ENCODE measurements at regions not wholly inside any gene's neighbourhood (a gene's known extent, or its start where the extent isn't known, plus 50 kb on each side); places are given as distances from the start of the nearest gene placed in this dataset.
"Not testable (repeated sequence)": the region's sequence is repeated elsewhere in the genome, so short reads cannot be mapped to it uniquely, and the experiment has no call there.

DNA sequence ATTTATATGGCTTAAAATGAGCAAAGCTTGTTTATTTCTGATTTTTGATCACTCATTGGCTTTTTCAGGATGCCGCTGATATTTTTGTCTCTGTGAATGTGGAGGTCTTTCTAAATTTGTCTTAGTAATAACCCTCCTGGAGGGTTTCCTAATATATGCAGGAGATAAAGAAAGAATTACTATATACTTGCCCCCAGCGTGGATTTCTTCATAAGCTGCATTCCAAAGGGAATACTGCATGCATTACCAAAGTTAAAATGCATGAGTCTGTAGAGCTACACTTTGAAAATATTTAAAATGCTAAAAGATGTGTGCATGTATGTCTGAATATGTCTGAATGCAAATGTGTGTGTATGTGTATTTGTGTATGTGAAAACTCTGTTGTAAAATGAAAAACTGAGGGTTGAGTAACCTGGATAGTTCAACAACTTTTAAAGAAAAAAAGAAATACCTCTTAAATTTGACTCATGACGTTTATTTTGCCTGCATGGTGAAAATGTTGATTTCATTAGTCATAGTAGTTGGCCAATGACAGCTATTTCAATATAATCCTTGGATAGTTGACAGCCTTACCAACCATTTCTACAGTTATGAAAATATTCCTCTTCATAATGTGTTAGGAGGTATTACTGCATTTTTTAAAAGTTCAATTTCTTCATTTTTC, 113.2 kb upstream of the ZNF827 start:
- no peak for DNase-seq (ENCODE audit: extremely low read depth, low read depth)
- TF ChIP-seq, protein P1, sequence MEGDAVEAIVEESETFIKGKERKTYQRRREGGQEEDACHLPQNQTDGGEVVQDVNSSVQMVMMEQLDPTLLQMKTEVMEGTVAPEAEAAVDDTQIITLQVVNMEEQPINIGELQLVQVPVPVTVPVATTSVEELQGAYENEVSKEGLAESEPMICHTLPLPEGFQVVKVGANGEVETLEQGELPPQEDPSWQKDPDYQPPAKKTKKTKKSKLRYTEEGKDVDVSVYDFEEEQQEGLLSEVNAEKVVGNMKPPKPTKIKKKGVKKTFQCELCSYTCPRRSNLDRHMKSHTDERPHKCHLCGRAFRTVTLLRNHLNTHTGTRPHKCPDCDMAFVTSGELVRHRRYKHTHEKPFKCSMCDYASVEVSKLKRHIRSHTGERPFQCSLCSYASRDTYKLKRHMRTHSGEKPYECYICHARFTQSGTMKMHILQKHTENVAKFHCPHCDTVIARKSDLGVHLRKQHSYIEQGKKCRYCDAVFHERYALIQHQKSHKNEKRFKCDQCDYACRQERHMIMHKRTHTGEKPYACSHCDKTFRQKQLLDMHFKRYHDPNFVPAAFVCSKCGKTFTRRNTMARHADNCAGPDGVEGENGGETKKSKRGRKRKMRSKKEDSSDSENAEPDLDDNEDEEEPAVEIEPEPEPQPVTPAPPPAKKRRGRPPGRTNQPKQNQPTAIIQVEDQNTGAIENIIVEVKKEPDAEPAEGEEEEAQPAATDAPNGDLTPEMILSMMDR (IDR thresholded peaks at IDR 0.05; ENCODE audit: low read depth, low read length, missing control alignments) = no peak
- no peak overlapping the region for H3K4me3 ChIP-seq (replicated peaks; ENCODE audit: low read depth, low read length)

DNA sequence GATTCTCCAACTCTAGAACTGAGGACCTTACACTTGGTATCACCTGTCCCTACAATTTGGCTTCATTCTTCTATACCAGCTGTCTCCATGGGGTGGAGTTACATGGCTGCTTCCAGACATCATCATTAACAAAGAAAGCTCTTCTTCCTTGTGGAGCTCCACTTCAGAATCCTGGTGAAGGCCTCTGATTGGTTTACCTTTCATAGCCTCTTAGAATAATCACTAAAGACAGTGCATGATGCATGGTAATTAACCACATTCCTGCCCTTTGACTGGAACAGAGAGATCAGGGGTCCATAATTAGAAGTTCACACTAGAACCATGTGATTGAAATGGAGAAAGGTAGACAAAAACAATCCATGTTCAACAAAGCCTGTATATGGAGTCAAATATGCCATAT, 112.6 kb upstream of the ZNF827 start:
- TF ChIP-seq, protein P1 (IDR thresholded peaks at IDR 0.05; ENCODE audit: low read depth, low read length, missing control alignments) = no peak
- H3K4me3 ChIP-seq (replicated peaks; ENCODE audit: low read depth, low read length) = no peak overlapping the region
- no peak for DNase-seq (ENCODE audit: extremely low read depth, low read depth)

DNA sequence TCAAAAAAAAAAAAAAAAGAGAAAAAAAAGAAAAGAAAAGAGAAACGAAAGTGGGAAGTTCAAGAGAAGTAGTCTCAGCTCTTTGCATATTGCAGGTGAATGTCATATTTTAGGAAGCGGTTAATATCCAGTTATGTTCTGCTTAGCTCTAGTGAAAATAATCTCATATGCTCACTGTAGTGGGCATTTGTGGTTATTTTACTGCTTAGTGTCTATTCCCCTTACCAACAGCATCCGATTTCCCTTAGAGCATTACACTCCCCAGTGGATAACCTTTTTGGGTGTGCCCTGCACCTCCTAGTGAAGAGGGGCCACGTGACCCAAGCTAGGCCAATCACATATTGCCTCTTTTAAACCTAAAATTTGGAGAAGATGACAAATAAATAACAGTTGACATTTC, 111.2 kb upstream of the ZNF827 start:
- H3K4me3 ChIP-seq (replicated peaks; ENCODE audit: low read depth, low read length) = no peak overlapping the region
- no peak for DNase-seq (ENCODE audit: extremely low read depth, low read depth)
- TF ChIP-seq, protein P1 (IDR thresholded peaks at IDR 0.05; ENCODE audit: low read depth, low read length, missing control alignments) = no peak

DNA sequence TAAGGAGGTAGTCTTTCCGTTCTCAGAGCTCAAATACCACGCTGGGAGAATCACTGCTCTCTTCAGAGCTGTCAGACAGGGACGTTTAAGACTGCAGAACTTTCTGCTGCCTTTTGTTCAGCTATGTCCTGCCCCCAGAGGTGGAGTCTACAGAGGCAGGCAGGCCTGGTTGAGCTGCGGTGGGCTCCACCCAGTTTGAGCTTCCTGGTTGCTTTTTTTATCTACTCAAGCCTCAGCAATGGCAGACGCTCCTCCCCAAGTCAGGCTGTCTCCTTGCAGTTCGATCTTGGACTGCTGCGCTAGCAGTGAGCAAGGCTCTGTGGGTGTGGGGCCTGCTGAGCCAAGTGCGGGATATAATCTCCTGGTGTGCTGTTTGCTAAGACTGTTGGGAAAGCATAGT, 109.1 kb upstream of the ZNF827 start:
- DNase-seq (ENCODE audit: extremely low read depth, low read depth); H3K4me3 ChIP-seq (replicated peaks; ENCODE audit: low read depth, low read length): not testable (repeated sequence)

DNA sequence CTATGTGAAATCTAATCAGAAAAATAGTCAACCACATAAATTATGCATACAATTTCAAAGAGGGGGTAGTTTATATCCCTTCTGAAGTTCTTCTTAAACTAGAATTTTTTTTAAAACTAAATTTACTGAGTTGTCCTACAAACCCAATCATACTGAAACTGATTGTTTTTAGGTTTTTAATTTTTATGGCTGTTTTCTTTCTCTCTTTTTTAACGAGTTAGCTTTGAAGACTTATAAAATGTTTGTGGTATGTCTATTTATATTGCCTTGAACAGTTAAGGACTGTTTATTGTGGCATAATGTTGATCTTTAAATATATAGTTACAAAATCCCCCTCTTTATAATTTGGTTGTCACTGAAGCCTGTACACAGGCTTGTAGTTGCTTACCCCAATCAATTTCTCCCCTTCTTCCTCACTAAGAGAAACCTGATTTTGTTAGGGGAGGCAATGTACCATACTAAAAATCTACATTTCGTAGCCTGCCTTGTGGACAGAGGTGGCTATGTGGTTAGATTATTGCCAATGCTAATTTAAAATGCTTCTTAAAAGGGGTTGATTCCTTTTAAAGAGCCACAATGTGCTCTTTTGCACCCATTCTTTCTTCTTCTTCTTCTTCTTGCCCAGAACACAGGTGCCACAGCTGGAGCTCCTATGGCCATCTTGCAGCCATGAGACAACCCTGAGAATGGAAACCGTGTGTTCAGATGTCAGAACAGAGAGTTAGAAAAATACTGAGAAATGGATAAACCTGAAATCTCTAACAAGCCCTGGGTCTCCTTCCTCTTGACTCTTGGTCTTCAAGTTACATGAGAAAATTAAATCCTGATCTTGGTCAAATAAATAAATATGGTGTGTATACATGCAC, 102.7 kb upstream of the ZNF827 start:
- TF ChIP-seq, protein P1 (IDR thresholded peaks at IDR 0.05; ENCODE audit: low read depth, low read length, missing control alignments) = no peak
- no peak overlapping the region for H3K4me3 ChIP-seq (replicated peaks; ENCODE audit: low read depth, low read length)
- DNase-seq (ENCODE audit: extremely low read depth, low read depth) = no peak

DNA sequence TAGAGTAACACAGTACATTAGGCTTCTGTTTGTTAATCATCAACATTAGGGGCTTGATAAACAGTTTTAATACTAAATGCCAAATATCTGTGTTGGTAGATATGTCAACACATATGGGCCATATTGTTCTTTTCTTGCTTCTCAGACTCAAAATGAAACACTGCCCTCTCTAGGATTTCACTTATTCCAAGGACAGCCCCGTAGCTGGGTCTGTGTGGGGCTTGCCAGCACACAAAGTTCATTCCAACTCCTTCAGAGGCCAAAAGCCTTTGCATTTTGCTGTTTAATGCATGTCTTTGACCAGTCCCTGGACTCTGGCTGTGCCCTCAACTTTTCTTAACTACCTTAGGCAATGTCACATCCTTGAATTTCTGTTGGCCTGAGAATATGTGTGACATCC, 102.0 kb upstream of the ZNF827 start:
- no peak for DNase-seq (ENCODE audit: extremely low read depth, low read depth)
- TF ChIP-seq, protein P1 (IDR thresholded peaks at IDR 0.05; ENCODE audit: low read depth, low read length, missing control alignments) = no peak
- no peak overlapping the region for H3K4me3 ChIP-seq (replicated peaks; ENCODE audit: low read depth, low read length)

DNA sequence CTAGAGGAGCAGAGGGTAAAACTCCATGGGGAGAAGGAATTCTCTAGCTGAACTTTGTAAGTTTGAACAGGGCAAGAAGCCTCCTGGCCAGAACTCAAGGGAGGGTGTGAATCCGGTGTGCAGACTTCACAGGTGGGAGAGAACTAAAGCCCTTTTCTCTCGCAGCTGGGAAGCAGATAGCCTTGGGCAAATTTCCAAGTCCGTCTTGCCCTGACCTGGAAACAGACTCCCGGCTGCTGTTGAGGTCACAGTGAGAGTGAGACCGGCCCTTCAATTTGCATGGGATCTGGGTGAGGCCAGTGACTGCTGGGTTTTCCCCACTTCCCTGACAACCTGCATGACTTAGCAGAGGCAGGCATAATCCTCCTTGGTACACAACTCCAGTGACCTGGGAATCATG, 94.5 kb upstream of the ZNF827 start:
- H3K4me3 ChIP-seq (replicated peaks; ENCODE audit: low read depth, low read length) = no peak overlapping the region
- DNase-seq (ENCODE audit: extremely low read depth, low read depth) = no peak
- TF ChIP-seq, protein P1 (IDR thresholded peaks at IDR 0.05; ENCODE audit: low read depth, low read length, missing control alignments) = no peak

Measured in HFF-Myc (cell line).